CD14-positive monocyte (primary cell): ENCODE measurements at regions not wholly inside any gene's neighbourhood (a gene's known extent, or its start where the extent isn't known, plus 50 kb on each side); places are given as distances from the start of the nearest gene placed in this dataset.

Source experiments
- DNase-seq, 3 donors: peaks; one replicate each; pipeline ENCODE4 v3.0.0-alpha.2; 2011 to 2022
- H2AFZ ChIP-seq: 2 replicates; pipeline ENCODE4 v1.6.0; 2012; ENCODE audit warnings: mild to moderate bottlenecking, low read depth, low read length, inconsistent platforms; ENCODE audit not compliant: insufficient read depth, poor library complexity, severe bottlenecking
- H3K27ac ChIP-seq, 2 donors: 1 replicate in 1 of 2; 2 replicates in 1 of 2; pipeline ENCODE4 v1.5.1; 2012 to 2013; ENCODE audit warnings: low read length in 2 of 2, control low read depth in 1 of 2, inconsistent platforms in 1 of 2, low read depth in 1 of 2, mild to moderate bottlenecking in 1 of 2
- H3K27me3 ChIP-seq, 2 donors: one replicate each; pipeline versions ENCODE4 v1.6.0 to v1.6.1; 2011 to 2013; ENCODE audit warnings: low read length in 2 of 2; ENCODE audit not compliant: control insufficient read depth in 2 of 2, insufficient read depth in 2 of 2
- H3K36me3 ChIP-seq, 2 donors: replicated peaks in 1 of 2; 1 replicate in 1 of 2; 2 replicates in 1 of 2; pipeline versions ENCODE4 v1.5.1 to v1.6.1; 2012 to 2013; ENCODE audit warnings: low read length in 2 of 2, control low read depth in 1 of 2, inconsistent platforms in 1 of 2, mild to moderate bottlenecking in 1 of 2; ENCODE audit not compliant: insufficient read depth in 2 of 2, control insufficient read depth in 1 of 2
- H3K4me1 ChIP-seq, 2 donors: 1 replicate in 1 of 2; 2 replicates in 1 of 2; pipeline versions ENCODE4 v1.5.1 to v1.6.1; 2012 to 2013; ENCODE audit warnings: low read length in 2 of 2, control low read depth in 1 of 2, inconsistent platforms in 1 of 2, mild to moderate bottlenecking in 1 of 2, moderate library complexity in 1 of 2; ENCODE audit not compliant: insufficient read depth in 2 of 2, control insufficient read depth in 1 of 2
- H3K4me2 ChIP-seq: replicated peaks from 2 replicates; pipeline ENCODE3; 2012; ENCODE audit warnings: low read length, moderate library complexity, mild to moderate bottlenecking; ENCODE audit not compliant: poor library complexity, severe bottlenecking; ENCODE audit errors: extremely low read depth
- H3K4me3 ChIP-seq, 3 experiments: fragments of 200-600 bp in 1 of 3; sonication (generic) in 1 of 3; replicated peaks in 1 of 3; 1 replicate in 2 of 3; 2 replicates in 1 of 3; pipeline ENCODE4 v1.5.1; 2011 to 2013; ENCODE audit warnings: low read length in 3 of 3, mild to moderate bottlenecking in 3 of 3, control low read depth in 2 of 3, low read depth in 2 of 3, inconsistent platforms in 1 of 3, moderate library complexity in 1 of 3
- H3K79me2 ChIP-seq: 2 replicates; pipeline ENCODE4 v1.6.0; 2012; ENCODE audit warnings: mild to moderate bottlenecking, control low read depth, inconsistent platforms, low read length, moderate library complexity; ENCODE audit not compliant: insufficient read depth
- H3K9ac ChIP-seq: 2 replicates; pipeline ENCODE4 v1.6.0; 2017; ENCODE audit warnings: low read length, mild to moderate bottlenecking; ENCODE audit not compliant: insufficient read depth, poor library complexity, severe bottlenecking
- H3K9me3 ChIP-seq, 2 donors: replicated peaks in 1 of 2; 1 replicate in 1 of 2; 2 replicates in 1 of 2; pipeline versions ENCODE4 v1.5.1 to v1.6.1; 2012 to 2013; ENCODE audit warnings: low read length in 2 of 2, control low read depth in 1 of 2; ENCODE audit not compliant: control insufficient read depth in 1 of 2, insufficient read depth in 1 of 2
- H4K20me1 ChIP-seq: 2 replicates; pipeline ENCODE4 v1.6.0; 2012; ENCODE audit warnings: mild to moderate bottlenecking, low read length, control low read depth, moderate library complexity; ENCODE audit not compliant: insufficient read depth
- H3K27ac Mint-ChIP-seq, 7 donors: one replicate each; pipeline ENCODE4 v1.8.0; 2020; ENCODE audit warnings: mild to moderate bottlenecking in 7 of 7, mixed read lengths in 7 of 7, moderate library complexity in 6 of 7, inconsistent platforms in 2 of 7
- H3K27me3 Mint-ChIP-seq, 3 donors: one replicate each; pipeline ENCODE4 v1.8.0; 2021 to 2022; ENCODE audit warnings: low read depth in 3 of 3, mild to moderate bottlenecking in 3 of 3, mixed read lengths in 3 of 3, moderate library complexity in 3 of 3, inconsistent platforms in 1 of 3
- H3K36me3 Mint-ChIP-seq, 2 donors: one replicate each; pipeline ENCODE4 v1.8.0; 2020; ENCODE audit warnings: mixed read lengths in 2 of 2, inconsistent platforms in 1 of 2, mild to moderate bottlenecking in 1 of 2
- H3K4me1 Mint-ChIP-seq: one replicate; pipeline ENCODE4 v1.8.0; 2020; ENCODE audit warnings: mild to moderate bottlenecking, mixed read lengths
- H3K4me3 Mint-ChIP-seq, 2 donors: one replicate each; pipeline ENCODE4 v1.8.0; 2020; ENCODE audit warnings: mild to moderate bottlenecking in 2 of 2, mixed read lengths in 2 of 2, moderate library complexity in 1 of 2
- H3K9me3 Mint-ChIP-seq, 7 donors: one replicate each; pipeline ENCODE4 v1.8.0; 2020 to 2022; ENCODE audit warnings: mixed read lengths in 7 of 7, mild to moderate bottlenecking in 6 of 7, moderate library complexity in 6 of 7, inconsistent platforms in 2 of 7
- WGBS: methylation state at CpG from one replicate; pipeline ENCODE4 v1.1.5; 2013; ENCODE audit warnings: missing lambda C conversion rate; ENCODE audit not compliant: insufficient coverage; 5-methylcytosine and 5-hydroxymethylcytosine counted together
- intact Hi-C, 2 donors: fragments of 100-400 bp; cut with micrococcal nuclease; formaldehyde crosslinking; loops; one replicate each; pipeline versions ENCODE4 v1.15.0 to v1.15.1; 2023
- TF ChIP-seq, protein P1 (sequence below): fragments of 200-600 bp; IDR thresholded peaks from one replicate; pipeline ENCODE4 v1.8.0; 2022; ENCODE audit warnings: antibody characterized with exemption, mild to moderate bottlenecking

DNA sequence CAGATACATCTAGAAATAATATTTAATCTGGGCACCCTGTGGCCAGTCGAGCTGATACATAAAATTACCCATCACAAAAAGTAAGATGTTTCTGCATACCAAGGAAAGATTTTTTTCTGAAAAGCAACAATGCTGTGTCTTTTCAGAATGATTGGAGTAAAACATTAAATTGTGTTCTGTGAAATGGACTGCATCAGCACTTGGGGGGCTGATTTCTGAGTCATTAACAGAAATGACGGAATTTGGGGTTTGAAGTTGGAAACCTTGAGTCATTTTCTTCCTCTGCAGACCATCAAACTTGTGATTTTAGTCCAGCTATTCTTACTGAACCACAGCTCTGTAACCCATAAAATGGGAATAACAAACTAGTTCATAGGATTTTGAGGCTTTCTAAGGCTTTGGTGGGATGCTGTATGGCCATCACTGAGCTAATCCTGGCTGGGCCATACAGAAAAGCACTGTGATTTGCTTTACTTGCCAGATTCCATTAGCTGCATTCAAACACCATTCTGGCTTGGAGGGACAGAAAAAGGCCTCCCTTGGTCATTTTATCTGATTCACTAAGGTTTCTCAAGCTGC is 739.4 kb upstream of the IGFBP3 start:
- H3K4me2 ChIP-seq = no peak overlapping the region
- no peak overlapping the region for H3K4me3 ChIP-seq
- no peaks in the 10 kb centered on the region for H3K36me3 ChIP-seq
- H3K27me3 ChIP-seq = no peaks in the 10 kb centered on the region
- H3K4me1 Mint-ChIP-seq = no peaks in the 10 kb centered on the region
- H3K9me3 Mint-ChIP-seq = peaks cover 0 to 20% (median 4%) of the 10 kb centered on the region in 7 donors
- H3K36me3 Mint-ChIP-seq = no peaks in the 10 kb centered on the region
- intact Hi-C loops = no loop called here
- H3K27ac Mint-ChIP-seq = no peak overlapping the region
- H3K4me1 ChIP-seq = no peaks in the 10 kb centered on the region
- peaks cover 5 to 15% of the 10 kb centered on the region in 2 donors for H3K9me3 ChIP-seq
- no peaks in the 10 kb centered on the region for H3K79me2 ChIP-seq
- WGBS = no CpG with 5 or more reads among the region's 2 CpGs
- no peak overlapping the region for H3K9ac ChIP-seq
- DNase-seq = no peak
- no peak overlapping the region for H2AFZ ChIP-seq
- no peaks in the 10 kb centered on the region for H4K20me1 ChIP-seq
- peaks cover 0 to 1% (median 0%) of the 10 kb centered on the region in 3 donors for H3K27me3 Mint-ChIP-seq
- H3K4me3 Mint-ChIP-seq = no peak overlapping the region
- H3K27ac ChIP-seq = no peak overlapping the region
- TF ChIP-seq, protein P1, sequence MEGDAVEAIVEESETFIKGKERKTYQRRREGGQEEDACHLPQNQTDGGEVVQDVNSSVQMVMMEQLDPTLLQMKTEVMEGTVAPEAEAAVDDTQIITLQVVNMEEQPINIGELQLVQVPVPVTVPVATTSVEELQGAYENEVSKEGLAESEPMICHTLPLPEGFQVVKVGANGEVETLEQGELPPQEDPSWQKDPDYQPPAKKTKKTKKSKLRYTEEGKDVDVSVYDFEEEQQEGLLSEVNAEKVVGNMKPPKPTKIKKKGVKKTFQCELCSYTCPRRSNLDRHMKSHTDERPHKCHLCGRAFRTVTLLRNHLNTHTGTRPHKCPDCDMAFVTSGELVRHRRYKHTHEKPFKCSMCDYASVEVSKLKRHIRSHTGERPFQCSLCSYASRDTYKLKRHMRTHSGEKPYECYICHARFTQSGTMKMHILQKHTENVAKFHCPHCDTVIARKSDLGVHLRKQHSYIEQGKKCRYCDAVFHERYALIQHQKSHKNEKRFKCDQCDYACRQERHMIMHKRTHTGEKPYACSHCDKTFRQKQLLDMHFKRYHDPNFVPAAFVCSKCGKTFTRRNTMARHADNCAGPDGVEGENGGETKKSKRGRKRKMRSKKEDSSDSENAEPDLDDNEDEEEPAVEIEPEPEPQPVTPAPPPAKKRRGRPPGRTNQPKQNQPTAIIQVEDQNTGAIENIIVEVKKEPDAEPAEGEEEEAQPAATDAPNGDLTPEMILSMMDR = no peak

DNA sequence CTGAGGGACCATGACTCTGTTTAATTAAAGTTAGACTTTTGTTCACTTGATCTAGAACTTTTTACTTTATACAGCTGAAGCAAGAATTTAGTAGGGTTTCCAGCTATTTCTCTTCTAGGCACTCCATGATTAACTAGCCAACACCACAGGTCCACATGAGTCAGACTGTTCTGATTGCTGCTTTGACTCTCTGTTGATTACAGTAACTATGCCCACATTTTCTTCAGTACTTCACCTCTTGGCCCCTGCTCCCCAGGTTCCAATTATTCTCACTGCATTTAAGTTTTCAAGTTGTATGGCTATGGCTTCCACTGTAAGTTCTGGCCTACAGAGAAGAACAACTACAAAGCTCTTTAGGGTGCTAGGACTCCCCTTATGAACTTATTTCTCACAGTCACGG is 737.2 kb upstream of the IGFBP3 start:
- intact Hi-C loops = no loop called here
- Histone ChIP-seq H3K4me3 (no peak overlapping the region), H3K9ac (no peak overlapping the region), H2AFZ (no peak overlapping the region), H3K36me3 (no peaks in the 10 kb centered on the region), H3K4me2 (no peak overlapping the region), H3K79me2 (no peaks in the 10 kb centered on the region), H3K4me1 (no peaks in the 10 kb centered on the region), H3K9me3 (peaks cover 5 to 12% of the 10 kb centered on the region in 2 donors), H4K20me1 (no peaks in the 10 kb centered on the region), H3K27ac (no peak overlapping the region), H3K27me3 (no peaks in the 10 kb centered on the region)
- H3K4me1 Mint-ChIP-seq = no peaks in the 10 kb centered on the region
- no peak overlapping the region for H3K27ac Mint-ChIP-seq
- WGBS = 100% methylated on average over 1 of the region's 1 CpG
- H3K36me3 Mint-ChIP-seq = no peaks in the 10 kb centered on the region
- H3K27me3 Mint-ChIP-seq = peaks cover 0 to 1% (median 0%) of the 10 kb centered on the region in 3 donors
- TF ChIP-seq, protein P1 = no peak
- H3K4me3 Mint-ChIP-seq = no peak overlapping the region
- no peak for DNase-seq
- peaks cover 0 to 19% (median 5%) of the 10 kb centered on the region in 7 donors for H3K9me3 Mint-ChIP-seq
